Renal pelvis (tissue), 1 donor: ENCODE measurements at regions not wholly inside any gene's neighbourhood (a gene's known extent, or its start where the extent isn't known, plus 50 kb on each side); places are given as distances from the start of the nearest gene placed in this dataset.
"Not testable (repeated sequence)": the region's sequence is repeated elsewhere in the genome, so short reads cannot be mapped to it uniquely, and the experiment has no call there.

Source experiments
- DNase-seq: peaks from one replicate; pipeline ENCODE4 v3.0.0-alpha.2; 2013

- DNase-seq = no peak
Measured at GRCh38 chr15:77839970-77840905, 207.5 kb upstream of the LINGO1 start.

- DNase-seq = no peak
Measured at GRCh38 chr15:77839456-77839855, 206.7 kb upstream of the LINGO1 start.

- no peak for DNase-seq
Measured at GRCh38 chr15:77838595-77838994, 205.9 kb upstream of the LINGO1 start.

GRCh38 chr15:77838061-77838460, 205.3 kb upstream of the LINGO1 start:
- DNase-seq = no peak

- no peak for DNase-seq
Measured at GRCh38 chr15:77837649-77838025, 204.9 kb upstream of the LINGO1 start.

GRCh38 chr15:77836906-77837648, 204.4 kb upstream of the LINGO1 start:
- no peak for DNase-seq

- DNase-seq = no peak
Measured at GRCh38 chr15:77836121-77836692, 203.5 kb upstream of the LINGO1 start.

GRCh38 chr15:77834276-77834990, 201.7 kb upstream of the LINGO1 start:
- DNase-seq = no peak

GRCh38 chr15:77832874-77833273, 200.2 kb upstream of the LINGO1 start:
- no peak for DNase-seq

GRCh38 chr15:77831986-77832385, 199.3 kb upstream of the LINGO1 start:
- DNase-seq = peak; percentile 65

- DNase-seq = no peak
Measured at GRCh38 chr15:77830051-77830468, 197.3 kb upstream of the LINGO1 start.

GRCh38 chr15:77829331-77829730, 196.6 kb upstream of the LINGO1 start:
- DNase-seq = not testable (repeated sequence)

- DNase-seq = no peak
Measured at GRCh38 chr15:77827860-77828259, 195.1 kb upstream of the LINGO1 start.

GRCh38 chr15:77826006-77826695, 193.4 kb upstream of the LINGO1 start:
- no peak for DNase-seq

- no peak for DNase-seq
Measured at GRCh38 chr15:77825546-77825945, 192.8 kb upstream of the LINGO1 start.

GRCh38 chr15:77825252-77825542, 192.5 kb upstream of the LINGO1 start:
- no peak for DNase-seq

GRCh38 chr15:77824361-77825251, 191.9 kb upstream of the LINGO1 start:
- no peak for DNase-seq

GRCh38 chr15:77823736-77824135, 191.0 kb upstream of the LINGO1 start:
- DNase-seq = no peak

- DNase-seq = no peak
Measured at GRCh38 chr15:77822631-77823230, 190.0 kb upstream of the LINGO1 start.

GRCh38 chr15:77821959-77822256, 189.2 kb upstream of the LINGO1 start:
- no peak for DNase-seq
